GM21619 (cell line): ENCODE measurements at regions not wholly inside any gene's neighbourhood (a gene's known extent, or its start where the extent isn't known, plus 50 kb on each side); places are given as distances from the start of the nearest gene placed in this dataset.
A peak's percentile ranks its signal among the peaks of the same experiment; 100 is the strongest.

Experiments used
- ATAC-seq: cut with Tn5 transposase; IDR thresholded peaks from one replicate; pipeline ENCODE4 v1.9.1; 2021; ENCODE audit not compliant: unreplicated experiment

DNA sequence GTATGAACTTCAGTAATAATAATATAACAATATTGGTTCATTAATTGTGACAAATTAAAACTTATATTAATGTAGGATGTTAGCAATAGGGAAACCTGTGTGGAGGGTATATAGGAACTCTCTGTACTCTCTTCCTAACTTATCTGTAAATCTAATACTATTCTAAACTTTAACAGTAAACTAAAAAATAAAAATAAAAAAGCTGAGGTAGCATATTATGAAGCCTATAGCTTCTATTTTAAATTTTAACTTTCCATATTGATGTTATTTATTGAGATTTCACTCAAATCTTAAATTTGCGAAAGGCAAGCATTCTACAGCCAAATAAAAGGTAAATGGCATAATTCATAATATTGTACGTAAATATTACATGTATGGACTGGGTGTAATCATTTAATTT is 326.4 kb downstream of the MEI4 start:
- no peak for ATAC-seq

DNA sequence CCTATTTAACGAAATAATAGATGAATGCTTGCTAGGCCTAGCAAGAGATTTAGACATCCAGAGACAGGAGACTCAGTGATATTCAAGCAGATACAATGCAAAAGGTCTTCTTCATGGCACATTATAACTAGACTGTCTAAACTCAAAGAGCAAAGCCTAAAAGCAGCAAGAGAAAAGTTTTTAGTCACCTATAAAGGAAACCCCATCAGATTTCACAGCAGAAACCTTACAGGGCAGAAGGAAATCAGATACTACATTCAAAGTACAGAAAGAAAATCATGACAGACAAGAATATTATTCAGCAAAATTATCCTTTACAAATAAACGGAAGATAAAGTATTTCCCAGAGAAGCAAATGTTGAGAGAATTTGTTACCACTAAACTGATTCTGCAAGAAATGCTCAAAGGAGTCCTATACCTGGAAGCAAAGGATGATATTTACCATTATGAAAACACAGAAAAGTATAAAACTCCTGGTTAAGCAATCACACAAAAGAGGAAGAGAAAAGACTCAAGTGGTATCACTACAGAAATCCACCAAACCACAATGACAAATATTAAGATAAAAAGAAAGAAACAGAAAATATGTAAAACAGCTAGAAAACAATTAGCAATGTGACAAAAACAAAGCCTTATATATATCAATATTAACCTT is 333.7 kb downstream of the MEI4 start:
- peak; percentile 75 for ATAC-seq

DNA sequence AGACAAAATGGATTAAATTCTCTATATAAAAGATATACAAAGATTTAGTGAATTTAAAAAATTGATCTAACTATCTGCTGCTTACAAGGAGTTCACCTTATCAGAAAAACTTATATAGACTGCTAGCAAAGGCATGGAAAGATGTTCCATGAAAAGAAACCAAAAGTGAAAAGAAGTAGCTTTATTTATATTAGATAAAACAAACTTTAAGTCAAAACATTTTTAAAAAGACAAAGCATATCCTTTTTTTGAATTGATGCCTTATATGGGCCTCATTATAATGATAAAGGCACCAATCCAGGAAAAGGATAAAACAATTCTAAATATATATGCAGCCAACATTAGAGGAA is 334.2 kb downstream of the MEI4 start:
- ATAC-seq, result peak; percentile 31

DNA sequence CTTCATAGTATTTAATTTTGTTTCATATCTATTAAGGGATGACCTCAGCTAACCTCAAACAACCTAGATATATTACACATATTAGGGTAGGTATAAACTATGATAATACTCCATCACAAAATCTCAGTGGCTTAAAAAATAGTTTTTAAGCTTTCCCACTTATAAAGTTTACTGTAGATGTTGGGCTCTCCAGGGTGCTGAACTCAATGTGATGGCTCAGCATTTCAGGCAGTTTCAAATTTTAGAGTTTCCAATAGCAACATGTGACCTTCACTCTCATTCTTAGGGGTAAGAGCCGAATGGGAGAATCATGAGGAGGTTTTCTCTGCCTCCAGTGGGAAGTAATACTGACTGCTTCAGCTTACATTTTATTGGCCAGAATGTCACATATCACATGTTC is 357.3 kb downstream of the MEI4 start:
- no peak for ATAC-seq

DNA sequence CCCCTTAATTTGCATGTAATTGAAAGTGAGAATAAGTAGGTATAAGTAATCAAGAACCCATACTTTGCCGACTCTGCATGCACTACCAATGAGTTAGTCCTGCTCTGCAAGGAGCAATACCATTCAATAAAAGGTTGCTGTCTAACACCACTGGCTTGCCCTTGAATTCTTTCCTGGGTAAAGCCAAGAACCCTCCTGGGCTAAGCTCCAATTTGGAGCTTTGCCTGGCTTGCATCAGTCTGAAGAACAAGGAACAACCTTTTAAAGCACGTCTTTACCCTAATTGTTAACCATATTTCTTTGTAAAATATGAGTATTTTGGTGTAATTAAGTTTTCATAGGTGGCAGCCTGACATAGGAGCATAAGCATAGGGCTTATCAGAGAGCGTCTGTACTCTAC is 367.7 kb downstream of the MEI4 start:
- ATAC-seq, result no peak

DNA sequence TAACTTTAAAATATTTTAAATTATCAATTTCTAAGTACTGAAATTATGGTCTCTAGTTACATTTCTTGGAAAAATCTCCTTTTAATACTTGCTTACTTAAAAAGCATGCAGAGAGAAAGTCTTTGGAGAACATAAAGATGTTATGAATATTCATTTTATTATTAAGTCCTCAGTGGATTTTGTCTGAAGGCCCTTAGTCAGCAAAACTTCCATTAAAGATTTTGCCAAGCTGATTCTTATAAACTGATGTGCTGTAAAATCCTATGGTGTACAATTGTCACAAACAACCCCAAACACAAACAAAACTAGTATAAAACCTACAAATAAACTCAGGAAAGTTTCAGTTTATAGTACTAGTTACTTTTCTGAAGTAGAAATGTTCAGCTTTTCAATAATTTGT is 372.7 kb downstream of the MEI4 start:
- ATAC-seq, result no peak

DNA sequence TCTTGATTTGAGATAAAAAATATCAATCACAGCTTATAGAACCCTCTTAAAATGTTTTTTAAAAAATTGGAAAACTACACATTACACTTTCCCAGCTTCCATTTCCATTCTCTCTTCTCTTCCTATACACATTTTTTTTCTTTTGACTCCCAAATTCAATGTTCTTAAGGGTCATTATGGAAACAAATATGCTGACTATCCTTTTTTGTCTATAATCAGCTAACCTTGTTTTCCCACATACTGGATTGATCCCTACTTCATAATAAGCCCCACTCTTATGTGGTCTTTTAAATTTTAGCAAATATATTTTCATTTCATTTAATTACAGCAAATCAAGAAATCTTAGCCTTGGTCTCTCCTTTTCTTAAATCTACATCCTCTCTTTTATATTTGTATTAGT is 378.4 kb downstream of the MEI4 start:
- no peak for ATAC-seq

DNA sequence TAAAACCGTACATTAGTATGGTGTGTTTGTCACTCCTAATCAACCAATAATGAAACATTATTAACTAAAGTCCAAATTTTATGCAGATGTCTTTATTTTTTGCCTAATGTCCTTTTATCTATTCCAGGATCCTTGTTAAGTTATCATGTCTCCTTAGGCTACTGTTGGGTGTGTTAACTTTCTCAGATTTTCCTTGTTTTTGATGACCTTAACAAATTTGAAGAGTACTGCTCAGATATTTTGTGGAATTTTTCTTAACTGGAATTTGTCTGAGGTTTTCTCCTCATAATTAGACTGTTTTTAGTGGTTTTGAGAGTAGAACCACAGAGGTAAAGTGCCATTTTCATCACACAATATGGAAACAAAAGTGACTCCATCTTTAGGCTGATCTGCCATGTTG is 406.3 kb downstream of the MEI4 start:
- ATAC-seq, result no peak

DNA sequence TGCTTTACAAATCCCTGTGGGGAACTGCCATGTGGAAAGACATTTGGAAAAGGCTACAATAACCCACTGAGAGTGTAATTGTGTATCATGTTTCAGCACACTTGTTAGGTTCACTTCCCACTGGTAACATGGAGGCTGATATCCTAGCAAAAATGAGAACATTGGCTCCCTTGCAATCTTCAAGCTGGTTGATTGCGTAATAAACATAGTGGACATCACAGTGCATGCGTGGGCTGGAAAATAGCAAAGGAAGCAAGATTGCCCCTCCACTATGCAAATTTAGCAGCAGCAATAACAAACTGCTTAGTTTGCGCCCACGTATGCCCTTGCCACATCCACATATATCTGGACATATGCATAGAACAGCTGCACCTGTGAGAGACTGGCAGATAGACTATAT is 410.2 kb downstream of the MEI4 start:
- no peak for ATAC-seq

DNA sequence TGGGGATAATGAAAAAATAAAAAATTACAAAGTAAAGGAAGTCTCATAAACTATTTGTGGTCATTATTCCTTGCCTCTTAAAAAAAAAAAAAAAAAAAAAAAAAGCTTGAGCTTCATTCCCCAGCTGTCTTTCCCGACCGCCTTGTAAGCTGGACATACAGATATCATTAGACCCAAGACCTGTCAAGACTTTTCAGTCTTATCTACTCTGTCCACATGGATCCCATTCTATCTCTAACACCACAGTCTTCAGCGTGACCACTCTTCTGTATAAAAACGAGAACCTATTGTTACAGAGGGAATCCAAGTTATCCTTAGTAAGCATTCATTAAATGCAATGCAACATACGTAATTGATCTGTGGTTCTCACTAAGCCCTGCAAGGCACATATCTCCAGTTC is 423.5 kb downstream of the MEI4 start:
- no peak for ATAC-seq

DNA sequence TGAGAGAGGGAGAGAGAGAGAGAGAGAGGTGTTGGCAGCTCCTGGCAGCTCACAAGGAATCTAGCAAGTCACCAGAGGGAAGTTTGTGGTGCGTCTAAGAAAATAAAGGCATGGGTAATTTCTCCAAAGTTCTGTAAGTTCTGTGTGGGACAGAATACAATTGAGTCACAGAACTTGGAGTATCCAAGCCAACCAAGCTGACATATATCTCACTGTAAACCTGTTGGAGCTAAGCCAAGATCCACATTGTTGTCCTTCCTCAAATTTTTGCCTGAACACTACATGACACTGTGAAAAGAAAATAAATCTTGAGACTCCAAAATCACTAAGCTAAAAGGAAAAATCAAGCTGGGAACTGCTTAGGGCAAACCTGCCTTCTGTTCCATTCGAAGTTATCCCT is 436.7 kb downstream of the MEI4 start:
- ATAC-seq, result no peak

DNA sequence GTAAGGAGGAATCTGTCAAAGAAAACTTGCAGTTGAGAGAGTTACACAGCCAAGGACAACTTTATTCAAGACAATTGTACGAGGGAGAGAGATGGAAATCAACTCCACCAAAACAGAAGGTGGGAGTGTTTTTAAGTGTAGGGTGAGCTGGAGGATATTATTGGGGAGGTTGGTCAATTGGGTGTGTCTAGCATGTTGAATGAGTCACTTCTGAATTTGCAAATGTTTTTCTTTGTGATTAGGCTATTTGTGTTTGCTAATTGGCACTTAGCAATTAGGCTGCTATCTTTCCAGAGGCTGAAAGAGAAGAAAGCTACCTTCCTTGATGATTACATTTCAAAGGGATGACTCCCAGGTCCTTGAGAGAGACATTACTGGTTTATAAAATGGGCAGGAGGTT is 441.1 kb downstream of the MEI4 start:
- no peak for ATAC-seq

DNA sequence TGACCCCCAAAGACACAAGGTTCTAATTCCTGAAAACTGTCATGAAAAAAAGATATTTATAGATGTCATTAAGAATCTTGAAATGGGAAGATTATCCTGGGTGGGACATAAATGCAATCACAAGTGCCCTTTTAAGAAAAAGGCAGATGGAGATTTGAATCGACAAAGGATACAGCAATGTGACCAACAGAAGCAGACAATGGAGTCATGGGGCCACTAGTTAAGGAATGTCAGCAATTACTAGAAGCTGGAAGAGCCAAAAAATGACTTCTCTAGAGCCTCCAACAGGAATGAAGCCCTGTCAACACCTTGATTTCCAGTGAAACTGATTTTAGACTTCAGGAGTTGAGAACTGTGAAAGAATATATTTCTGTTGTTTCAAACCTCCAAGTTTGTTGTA is 448.5 kb downstream of the MEI4 start:
- ATAC-seq, result no peak

DNA sequence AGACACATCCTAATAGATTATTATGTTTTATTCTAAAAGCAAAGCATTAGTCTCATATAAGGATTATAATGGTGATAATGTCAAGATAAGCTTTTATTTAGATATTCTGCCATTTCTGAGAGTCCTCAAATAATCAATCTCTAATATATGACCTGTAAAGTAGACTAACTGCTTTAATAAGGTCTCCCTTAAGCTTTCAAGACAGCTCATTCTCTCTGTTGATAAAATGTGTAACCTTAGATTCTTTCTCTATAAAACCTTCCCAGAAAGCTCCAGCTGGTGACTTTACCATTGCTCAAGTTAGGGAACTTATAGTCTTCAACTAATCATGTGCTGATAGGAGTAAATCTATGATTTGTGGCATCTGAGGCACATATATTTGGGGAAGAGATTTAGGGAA is 457.8 kb downstream of the MEI4 start:
- no peak for ATAC-seq

DNA sequence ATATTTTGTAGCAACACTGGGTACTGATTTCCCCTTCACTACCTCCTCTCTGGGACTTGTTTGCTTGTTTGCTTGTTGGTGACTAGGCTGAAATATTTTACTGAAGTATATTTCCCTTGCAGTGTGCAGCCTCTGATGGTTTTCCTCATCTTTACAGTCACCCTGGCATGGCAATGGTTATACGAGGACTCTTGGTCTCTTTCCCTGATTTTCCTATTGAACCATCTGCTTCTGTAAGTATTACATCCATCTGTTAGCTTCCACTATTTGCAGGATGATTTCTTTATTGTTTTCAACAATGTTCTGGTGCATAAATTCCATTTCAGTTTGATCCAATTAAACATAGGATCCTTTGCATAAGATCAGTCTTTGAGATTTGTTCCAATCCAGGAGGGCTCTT is 465.1 kb downstream of the MEI4 start:
- no peak for ATAC-seq

DNA sequence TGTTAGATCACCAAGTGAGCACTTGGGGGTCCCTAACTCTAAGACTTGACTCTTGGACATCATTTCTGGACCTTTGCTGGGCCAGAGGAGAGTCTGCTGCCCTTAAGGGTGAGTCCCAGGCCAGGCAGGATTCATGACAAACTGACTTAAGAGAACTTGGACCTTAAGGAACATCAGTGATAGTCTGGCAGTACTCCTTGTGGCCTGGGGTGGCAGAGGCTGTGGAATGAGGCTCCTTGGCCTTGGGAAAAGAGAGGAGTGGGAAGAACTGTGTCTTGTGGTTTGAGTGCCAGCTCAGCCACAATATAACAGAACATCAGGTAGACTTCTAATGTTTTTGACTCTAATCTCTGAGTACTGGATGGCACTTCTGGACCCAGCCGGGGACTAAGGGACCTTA is 478.7 kb downstream of the MEI4 start:
- no peak for ATAC-seq

DNA sequence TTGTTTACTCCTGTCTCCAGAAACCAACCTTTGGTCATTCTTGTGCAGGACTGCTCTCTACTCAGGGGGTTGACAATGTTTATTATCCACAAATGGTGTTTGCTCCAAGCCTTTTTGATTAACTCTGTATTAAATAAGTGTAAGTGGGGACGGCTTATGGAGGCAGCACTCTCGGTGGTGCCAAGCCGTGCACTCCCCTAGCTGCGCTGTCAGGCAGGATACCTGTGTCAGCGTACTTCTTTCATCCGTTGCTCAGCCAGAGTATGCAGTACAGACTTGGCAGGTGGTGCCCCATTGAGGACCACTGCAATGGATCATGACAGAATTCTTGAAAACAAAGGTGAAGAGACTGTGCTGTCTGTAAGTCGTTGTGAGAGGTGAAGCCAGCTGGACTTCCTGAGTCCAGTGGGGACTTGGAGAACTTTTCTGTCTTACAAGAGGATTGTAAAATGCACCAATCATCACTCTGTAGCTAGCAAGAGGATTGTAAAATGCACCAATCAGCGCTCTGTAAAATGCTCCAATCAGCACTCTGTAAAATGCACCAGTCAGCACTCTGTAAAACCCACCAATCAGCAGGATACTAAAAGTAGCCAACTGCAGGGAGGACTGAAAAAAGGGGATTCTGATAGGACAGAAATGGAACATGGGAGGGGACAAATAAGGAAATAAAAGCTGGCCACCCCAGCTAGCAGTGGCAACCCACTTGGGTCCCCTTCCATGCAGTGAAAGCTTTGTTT is 480.0 kb downstream of the MEI4 start:
- no peak for ATAC-seq

DNA sequence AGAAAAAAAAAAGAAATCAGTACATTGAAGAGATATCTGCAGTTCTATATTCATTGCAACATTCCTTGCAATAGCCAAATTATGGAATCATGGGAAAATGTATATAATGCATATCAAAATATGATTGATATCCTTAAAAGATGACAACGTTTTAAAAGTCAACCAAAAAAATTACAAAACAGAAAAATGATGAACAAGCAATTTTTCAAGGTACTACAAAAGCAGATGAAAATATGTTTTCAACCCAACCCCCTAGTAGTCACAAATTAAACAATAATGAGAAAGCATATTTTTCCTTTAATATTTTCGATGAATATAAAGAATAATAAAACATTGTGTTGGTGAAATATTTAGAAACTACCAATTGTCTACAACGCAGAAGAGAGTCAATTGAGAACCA is 497.6 kb downstream of the MEI4 start:
- no peak for ATAC-seq

DNA sequence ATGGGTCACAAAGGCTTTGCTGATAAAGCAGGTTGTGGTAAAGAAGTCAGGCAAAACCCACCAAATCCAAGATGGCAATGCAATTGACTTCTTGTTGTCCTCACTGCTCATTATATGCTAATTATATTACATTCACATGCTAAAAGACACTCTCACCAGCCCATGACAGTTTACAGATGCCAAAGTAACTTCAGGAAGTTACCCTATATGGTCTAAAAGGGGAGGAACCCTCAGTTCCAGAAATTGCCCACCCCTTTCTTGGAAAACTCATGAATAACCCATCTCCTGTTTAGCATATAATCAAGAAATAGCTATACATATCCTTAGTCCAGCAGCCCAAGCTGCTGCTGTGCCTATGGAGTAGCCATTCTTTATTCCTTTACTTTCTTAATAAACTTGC is 501.1 kb downstream of the MEI4 start:
- ATAC-seq, result no peak

DNA sequence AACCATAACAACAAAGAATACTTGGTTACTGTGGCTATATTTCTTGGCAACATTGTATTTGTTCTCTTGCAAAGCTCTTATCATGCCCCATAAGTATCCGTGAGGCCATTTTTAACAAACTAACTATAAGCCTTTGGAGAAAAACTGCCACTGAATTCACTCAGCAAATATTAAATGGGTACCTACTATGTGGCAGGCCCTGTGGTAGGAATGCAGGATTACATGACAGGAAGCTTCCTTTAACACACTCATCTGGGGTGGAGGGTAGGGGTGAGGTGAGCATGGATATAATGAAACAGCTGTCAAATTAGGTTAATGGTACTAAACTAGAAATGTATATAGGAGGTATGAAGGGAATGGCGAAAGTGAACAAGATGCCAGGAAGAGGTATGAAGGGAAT is 504.8 kb downstream of the MEI4 start:
- ATAC-seq, result no peak

DNA sequence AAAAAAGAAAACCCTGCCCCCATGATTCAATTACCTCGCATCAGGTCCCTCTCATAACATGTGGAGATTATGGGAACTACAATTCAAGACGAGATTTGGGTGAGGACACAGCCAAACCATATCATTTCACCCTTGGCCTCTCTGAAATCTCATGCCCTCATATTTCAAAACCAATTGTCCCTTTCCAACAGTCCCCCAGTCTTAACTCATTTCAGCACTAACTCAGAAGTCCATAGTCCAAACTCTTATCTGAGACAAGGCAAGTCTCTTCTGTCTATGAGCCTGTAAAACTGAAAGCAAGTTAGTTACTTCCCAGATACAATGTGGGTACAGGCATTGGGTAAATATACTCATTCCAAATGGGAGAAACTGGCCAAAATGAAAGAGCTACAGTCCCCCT is 536.1 kb downstream of the MEI4 start:
- no peak for ATAC-seq

DNA sequence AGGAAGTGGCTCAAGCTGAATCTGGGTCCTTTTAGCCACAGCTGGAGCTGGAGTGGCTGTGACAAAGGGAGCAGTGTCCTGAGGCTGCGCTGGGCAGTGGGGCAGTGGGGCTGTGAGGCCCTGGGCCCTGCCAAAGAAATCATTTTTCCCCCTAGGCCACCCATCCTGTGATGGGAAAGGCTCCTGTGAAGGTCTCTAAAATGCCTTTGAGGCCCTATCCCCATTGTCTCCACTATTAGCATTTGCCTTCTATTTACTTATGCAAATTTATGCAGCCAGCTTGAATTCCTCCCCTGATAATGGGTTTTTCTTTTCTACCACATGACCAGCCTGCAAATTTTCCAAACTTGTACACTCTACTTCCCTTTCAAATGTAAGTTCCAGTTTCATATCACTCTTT is 539.2 kb downstream of the MEI4 start:
- ATAC-seq, result no peak

DNA sequence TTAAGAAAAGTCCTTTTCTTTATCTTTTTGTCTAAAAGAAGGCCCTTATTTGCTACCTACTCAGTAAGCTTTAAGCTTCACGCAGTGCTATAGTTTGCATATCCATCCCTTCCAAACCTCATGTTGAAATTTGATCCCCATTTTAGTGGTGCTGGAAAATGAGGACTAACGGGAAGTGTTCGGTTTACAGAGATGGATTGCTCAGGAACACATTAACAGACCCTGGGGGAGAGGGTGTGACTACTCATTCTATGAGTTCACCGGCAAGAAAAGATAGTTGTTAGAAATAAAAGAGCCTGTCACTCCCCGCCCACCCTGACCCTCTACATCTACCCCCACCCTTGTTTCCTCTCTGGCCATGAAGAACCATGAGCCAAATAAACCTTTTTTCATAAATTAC is 546.2 kb downstream of the MEI4 start:
- no peak for ATAC-seq
